ENCODE measurements at regions not wholly inside any gene's neighbourhood (a gene's known extent, or its start where the extent isn't known, plus 50 kb on each side); places are given as distances from the start of the nearest gene placed in this dataset.

DNA sequence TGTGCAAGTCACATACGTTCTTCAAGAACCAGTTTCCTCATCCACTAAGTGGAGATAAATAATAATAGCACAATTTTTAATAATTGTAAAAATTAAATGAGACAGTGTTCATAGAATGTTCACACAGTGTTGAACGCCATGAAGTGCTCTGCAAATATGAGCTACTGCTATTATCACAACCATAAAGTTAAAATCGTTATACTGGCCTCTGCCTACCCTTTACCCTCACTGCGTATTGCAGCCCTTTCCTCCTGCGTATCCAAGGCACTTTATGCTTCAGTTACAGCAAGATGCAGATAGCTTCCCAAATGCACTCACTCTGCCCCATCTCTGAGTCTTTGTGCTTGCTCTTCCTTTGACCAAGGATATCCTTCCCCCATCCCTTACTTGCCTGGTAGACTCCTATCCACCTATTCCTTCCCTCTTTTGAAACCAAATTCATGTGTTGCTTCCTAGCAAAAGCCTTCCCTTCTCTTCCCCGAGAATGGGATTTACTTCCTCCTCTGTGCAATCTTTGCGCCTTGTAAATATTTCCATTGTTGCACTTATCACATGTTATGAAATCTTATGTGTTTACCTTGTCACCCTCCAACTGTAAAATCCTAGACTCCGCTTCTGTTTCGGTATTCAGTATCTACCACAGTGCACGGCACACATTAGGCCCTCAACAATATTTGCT, 196.9 kb downstream of the ADAMTS15 start:
- DNase-seq = no peak

DNA sequence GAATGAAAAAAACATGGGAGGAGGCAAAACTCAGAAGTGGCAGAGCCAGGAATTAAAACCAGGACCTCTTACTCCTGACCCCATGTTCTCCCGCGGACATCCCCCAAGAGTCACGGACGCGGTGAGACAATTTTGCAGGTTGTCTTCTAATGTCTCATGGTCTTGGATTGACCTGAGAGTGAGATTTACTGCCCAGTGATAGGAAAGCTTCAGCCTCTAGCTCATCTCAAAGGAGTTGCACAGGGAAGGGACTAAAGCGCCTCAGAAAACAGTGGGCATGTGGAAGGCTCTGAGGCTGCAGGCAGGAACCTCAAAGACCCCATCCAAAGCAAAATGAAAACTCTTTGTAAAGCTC, 197.4 kb downstream of the ADAMTS15 start:
- no peak for DNase-seq

DNA sequence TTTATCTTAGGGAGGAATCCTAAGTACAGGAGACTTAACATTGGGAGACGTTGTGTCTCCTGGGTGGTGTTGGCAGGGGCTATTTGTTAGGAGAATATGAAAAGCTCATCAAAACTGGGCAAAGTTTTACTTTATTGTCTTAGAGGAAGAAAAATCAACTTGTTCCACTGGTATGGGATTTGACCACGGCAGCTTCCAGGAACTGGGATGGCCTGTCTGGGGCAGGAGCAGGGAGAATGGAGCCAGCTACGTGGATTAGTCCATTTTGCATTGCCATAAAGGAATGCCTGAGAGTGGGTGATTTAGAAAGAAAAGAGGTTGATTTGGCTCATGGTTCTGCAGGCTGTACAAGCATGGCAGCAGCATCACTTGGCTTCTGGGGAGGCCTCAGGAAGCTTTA, 198.4 kb downstream of the ADAMTS15 start:
- DNase-seq = no peak

DNA sequence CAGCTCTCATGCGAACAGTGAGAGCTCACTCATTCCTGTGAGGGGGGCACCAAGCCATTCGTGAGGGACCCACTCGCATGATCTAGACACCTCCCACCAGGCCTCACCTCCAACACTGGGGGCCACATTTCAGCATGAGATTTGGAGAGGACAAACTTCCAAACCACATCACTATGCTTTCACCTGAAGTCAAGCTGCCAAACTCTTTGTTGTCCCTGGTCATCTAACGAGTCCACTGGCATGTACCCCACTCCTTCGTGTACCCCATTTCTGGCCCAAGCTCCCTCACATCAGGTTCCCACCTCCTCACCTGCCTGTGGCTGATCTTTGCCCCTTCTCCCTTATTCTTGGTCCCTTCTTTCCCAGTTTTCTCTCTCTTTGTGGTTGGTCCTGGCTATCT, 198.9 kb downstream of the ADAMTS15 start:
- DNase-seq = no peak

DNA sequence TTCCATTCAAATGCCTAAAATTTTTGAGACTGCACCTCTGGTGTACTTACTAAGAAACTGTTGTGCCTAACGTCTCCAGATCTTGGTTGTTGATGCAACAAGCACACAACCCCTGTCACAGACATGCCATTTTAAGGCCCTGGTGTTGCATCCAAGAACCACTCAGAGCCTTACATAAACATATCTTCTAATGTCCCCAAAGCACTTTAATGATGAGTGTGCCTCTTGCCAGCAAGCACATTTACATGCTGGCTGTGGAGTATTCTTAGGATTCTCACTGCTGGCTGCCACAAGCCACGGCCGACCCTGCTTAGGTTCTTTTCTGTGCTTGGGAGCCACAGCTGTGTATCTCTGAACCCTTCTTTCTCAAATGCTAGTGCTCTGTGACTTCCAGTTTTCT, 201.4 kb downstream of the ADAMTS15 start:
- no peak for DNase-seq

DNA sequence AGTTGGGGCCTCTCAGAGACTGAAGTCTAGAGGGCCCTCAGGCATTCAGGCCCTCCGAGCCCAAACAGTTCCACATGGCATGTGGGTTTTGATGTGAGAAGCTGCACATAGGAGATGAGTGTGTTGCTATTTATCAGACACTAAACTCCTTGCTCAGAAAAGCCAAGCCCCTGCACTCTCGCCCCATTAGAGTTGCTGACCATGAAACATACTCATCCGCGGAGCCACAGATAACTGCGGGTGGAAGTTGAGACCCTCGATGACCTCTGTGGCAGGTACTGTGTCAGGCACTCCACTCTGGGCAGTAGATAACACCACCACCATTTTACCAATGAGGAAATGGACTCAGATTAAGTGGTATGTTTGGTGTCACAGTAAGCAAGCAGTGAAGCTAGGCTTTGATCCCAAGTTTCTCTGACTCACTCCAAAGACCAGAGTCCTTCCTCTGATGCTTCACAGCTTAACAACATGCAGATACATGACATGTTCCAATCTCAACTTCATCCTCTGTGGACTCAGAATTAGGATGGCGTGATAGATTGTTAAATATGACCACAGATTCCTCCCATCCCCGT, 202.1 kb downstream of the ADAMTS15 start:
- no peak for DNase-seq

DNA sequence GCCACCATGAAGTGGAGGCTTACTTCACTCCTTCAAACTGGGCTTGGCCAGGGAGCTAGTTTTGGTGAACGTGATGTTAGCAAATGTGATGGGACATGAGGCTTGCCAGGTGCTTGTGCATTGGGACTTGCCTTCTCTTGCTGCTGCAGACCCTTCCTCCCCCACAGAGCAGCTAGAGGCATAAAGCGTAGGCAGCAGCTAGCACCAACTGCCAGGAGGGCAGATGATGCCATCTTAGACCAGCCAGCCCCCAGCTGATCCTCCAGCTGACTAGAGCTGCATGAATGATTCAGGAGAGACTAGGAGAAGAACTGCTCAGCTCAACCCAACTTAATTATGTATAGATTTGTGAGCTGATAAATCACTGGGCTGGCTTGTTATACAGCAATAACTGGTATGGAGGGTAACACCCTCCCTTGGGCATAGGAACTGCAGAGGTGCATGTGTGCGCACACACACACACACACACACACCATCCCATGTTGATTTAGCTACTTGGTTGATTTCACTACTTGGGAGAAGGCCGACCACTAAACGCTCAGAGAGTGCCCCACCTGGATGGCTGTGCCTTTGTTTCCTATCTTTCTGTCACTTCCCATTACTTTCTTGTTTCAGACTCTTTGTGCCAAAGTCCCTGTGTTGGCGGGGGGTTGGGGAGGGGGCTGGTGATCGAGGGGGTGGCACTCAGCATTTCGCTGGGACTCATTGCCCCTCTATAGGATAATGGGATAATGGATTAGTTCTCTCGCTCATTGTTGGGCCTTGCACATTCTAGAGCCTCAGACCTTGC, 202.8 kb downstream of the ADAMTS15 start:
- DNase-seq = no peak

DNA sequence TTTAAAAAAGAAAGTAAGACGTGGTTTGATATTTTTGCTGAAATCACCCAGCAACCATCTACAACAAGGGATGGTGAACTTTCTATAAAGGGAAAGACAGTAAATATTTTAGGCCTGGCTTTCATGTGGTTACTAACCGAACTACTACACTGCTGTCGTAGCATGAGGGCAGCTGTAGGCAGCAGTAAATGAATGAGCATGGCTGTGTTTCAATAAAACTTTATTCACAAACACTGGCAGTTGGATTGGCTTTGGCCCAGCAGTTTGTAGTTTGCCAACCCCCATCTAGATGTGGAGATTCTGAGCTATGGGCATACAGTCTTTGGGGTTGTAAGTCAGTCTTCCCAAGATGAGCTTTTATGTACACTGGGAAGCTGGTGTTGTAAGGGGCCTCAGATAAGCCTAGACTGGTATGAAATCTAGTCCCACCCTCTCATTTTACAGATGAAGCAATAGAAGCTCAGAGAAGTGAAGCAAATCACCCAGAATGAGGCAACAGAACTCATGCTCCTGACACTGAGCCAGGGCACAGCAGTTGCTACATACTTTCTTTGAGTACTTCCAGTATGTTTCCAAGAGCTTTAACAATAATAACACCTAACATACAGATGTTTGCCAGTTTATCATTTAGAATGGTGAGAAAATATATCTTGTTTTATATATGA, 204.4 kb downstream of the ADAMTS15 start:
- no peak for DNase-seq

DNA sequence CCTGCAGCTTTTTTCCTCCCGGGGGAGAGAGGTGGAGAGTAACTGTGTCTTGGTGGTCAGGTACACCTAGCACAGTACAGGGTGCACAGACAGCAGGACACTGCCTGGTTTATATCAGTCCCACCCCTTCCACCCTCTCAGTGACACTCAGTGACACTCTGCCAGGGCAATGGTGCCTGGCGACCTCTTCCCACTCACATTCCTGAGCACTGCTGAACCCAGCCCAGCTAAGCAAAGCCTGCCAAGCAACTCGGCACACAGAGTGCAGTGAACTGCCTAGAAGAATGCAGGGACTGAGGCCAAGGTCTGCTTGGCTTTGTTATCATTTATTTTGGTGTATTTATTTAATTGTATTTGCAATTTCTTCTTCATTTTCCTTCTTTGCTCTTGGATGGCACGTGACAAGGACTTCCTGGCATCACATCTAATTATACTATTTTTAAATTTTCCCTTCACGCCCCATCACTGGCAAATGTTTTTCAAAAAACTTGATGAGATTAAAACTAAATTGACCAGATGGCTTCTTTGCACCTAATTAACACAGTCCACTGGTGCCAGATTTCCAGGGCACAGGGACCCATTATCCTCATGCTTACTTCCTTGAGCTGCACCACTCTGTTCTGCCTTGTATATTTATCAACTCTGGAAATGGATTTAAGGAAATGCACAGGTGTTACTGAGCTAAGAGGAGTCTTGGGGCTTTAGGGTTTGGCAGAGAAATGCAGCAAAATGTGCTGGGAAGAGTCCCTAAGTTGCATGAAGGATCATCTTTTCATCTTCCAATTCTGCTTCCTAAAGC, 205.6 kb downstream of the ADAMTS15 start:
- DNase-seq = no peak

DNA sequence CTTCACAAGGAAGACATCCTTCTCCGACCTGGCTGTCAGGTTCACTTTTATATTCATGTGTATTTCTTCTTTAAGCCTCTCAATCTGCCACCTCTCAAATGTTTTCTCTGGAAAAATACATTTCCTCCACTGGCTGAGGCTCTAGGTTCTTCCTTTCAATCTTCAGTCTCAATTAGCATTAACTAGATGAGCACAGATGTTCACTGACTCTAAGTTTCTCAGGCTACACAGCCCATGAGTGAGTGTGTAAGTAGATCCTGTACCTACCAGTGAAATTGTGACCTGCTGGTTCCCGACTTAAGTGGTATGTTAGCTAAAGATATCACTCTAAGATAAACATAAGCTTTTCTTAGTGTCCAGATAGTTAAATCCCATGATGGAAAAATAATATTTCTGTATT, 206.9 kb downstream of the ADAMTS15 start:
- no peak for DNase-seq

DNA sequence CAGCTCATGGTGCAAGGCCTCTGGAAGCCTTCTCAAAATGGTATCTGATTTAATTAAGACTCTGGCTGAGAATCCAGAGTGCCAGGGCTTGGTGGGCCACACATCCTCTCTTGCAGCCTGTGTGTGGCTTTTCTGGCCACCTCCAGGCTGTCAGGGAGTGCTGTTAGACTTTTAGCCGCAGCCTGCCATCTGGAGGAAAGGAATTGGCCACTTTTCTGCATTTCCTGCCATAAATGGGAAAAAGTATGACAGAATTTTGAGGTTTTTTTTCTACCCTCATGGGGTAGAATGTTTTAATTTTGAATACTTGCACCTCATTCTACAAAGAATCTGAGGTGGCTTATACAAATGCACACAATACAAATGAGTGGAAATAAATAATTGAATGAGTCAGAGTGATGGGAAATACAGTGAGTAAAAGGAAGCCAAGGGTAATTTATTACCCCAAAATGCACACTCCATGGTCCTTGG, 218.4 kb downstream of the ADAMTS15 start:
- DNase-seq = no peak

DNA sequence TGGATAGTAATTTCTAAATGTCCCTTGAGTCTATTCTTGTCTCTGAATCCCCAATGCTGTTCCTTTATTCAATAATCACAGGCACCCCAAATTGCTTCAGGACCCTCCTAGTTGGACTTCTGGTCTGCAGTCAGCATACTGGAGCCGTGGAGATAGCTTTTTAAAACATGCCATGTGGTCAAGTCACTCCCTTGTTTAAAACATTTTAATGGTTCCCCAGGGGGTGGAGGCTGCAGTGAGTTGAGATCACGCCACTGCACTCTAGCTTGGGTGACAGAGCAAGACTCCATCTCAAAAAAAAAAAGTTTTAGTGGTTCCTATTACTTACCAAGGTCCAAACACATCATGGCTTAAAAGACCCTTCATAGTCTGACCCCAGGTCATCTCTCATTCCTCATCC, 220.3 kb downstream of the ADAMTS15 start:
- no peak for DNase-seq

DNA sequence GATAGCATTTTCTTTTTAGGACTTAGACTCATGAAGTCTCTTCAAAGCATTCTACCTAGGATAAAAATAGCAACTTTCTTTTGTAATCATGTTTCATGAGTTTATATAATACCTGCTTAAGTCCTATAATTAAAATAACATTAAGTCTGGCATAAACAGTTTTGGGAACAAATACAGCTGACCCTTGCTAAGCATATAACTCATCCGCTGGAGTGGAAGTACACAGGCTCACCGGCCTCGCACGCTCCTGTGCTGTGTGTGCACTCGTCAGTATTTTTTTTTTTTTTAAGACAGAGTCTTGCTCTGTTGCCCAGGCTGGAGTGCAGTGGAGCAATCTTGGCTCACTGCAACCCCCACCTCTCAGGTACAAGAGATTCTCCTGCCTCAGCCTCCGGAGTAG, 221.8 kb downstream of the ADAMTS15 start:
- DNase-seq = no peak

DNA sequence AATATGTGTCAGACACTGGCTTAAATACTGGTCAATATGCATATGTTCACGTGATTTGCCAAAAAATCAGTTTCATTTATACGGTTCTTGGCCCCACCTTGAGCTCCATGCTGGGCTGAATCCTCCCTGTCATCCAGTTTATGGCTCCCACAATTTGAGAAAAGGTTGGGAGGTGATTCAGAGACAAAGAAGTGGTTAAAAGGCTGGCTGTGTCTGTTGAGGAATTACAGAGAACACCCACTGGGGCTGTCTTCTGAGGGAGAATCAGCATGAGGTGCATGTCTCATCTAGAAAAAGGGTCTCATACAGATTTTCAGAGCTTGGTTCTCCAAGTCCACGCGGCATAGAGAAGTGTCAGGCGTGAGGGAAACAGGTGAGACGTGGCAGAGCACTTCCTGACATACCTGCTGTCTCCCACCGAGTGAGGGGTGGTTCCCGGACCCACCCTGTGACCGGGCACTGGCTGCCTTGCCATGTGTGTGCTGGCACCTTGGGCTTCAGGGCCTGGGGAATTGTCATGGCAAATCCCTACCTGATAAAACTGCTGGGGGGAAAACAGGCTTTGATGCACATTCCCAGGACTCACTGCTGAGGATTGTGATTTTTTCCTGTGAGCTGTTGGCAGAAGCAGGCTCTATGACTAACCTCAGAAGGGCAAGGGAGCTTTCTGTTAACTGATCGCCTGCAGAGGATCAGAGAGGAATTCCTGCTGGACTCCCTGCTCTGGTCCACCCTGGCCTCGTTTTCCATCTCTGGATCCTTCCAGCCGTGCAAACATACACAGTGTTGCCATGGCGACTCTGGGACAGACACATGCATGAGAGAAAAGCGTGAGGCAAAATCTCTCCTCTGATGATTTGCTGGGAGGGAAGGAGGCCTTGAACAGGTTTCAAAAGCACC, 223.6 kb downstream of the ADAMTS15 start:
- DNase-seq = no peak

DNA sequence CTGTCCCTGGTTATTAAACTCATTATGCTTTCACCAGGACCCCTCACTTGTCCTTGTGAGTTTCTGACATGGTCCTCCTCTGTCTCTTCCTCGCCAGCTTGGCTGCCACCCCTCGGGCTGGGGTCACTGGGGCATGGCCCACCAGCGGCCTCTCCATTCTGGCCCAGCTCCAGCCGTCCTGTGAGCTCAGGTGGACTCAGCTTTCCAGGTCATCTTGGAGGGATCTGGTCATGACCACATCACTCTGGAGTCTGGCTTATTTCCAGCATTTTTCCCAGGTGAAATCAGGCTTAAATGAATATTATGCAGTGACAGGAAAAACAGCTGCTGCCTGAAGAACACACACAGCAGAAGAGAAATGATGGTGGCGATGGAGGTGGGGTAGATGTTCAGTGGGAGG, 224.5 kb downstream of the ADAMTS15 start:
- DNase-seq = no peak

DNA sequence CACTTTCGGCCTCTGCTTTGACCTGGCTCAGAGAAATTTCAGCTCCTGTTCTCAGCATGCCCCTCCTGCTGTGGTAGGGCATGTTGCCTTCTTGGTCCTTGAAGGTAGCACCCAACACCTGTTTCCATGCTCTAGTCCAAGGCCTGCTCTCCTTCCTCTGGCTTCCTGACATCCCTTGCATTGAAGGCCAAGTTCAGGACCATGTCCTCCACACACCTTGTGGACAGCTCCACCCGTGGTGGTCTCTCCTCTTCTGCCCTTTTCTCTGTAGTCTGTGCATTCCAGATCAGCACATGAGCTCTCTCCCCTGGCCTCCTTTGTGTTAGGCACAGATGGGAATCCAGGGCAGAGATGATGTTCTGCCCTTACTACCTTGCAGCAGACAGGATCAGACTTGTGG, 225.3 kb downstream of the ADAMTS15 start:
- DNase-seq = no peak

DNA sequence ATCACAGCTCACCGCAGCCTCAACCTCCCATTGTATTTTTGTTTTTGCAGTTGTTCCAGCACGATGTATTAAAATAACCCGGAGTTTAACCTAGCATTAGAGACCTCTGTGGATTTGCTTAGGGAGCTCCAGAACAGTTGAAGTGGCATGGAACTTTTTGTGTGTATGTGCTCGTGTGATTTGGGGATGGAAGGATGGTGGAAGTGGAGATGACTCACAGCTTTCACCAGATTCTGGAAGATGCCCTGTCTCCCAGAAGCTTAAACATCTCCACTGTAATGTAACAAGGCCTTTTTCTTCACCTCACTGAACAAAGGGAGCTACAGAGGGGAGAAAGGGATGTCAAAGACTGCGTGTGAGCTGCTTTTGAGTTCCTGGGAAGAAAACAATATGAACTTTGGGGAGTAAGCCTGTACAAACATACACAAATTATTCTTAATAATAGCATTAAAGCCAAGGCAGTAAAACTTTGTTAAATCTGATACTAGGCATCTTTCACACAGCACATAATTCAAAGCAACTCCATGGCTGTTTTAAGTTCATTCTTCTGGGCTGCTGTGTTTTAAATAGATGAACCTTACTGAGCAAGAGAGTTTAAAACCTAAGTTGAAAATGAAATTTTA, 226.4 kb downstream of the ADAMTS15 start:
- no peak for DNase-seq

DNA sequence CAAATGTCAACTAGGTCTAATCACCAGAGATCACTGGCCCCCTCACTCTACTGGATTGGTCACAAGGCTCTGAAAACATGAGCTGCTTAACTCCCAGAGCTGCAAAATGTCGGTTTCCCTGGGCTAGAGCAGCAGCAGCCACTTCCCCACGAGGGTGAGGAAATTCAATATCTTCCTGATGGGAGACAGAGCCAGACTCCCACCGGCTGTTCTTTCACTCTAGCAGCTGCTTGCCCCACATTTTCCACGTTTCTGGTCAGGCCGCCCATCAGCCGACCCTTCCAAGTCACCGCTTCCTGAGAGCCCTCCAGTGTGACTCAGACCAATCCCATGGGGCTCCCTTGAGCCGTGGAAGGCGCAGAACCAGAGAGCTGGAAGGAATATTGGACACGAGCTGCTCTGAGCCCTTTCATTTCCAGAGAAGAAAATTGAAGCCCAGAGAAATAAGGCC, 227.0 kb downstream of the ADAMTS15 start:
- no peak for DNase-seq

DNA sequence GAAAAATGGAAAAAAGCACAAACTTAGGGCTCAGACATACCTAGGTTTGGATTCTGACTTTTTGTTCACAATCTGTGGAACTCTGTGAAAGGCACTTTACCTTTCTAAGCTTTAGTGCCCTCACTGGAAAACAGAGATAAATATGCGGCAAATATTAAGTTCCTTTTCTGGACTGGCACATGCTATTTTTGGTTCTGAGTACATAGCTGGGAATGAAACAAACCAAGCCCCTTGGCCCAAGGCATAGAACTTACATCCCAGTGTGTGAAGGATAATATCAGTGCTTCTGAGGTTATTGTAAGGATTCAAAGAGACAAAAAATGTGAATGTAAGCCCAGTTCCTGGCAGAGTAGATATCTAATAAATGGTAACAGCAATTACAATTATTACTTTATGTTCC, 227.5 kb downstream of the ADAMTS15 start:
- DNase-seq = no peak

DNA sequence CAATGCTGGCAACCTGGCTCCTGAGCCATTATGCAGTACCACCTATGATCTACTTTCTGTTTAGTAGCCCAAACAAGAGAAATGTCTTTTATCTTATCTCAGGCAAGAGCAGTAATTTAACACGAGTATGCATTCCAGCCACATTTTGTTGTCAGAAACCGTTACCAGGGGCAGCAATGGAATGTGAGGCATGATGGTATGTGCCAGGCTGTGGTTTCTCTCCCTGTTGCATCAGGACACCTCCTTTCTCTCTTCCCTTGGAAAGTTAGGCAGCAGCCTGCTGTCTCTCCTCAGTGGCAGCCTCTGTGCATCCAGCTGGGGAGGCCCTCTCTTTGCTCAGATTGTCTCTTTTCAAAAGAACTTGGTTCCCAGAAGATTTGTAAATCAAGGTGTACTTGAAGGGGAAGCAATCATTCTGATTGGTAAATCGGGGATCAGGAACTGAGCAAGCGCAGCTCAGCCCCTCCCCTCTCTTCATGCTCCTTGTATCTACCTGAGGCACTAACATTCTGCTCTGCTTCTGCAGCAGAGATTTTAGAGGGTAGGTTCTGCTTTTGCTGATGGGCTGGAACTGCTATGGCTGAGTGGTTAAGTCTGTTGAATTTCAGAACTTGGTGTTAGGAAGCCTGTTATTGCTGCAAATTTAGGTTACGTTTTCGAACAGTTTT, 229.2 kb downstream of the ADAMTS15 start:
- DNase-seq = no peak

DNA sequence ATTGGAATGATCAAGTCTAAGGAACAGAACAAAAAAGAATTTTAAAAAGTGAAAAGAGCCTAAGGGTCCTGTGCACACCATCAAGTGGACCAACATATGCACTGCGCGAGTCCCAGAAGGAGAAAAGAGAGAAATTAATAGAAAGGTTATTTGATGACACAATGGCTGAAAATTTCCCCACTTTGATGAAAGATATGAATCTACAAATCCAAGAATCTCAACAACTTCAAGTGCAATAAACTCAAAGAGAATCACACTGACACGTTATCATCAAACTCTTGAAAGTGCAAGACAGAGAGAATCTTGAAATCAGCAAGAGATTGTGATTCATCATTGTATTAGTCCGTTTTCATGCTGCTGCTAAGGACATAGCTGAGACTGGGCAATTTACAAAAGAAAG, 230.8 kb downstream of the ADAMTS15 start:
- no peak for DNase-seq

Data from NCI-H2081 treated with DMSO at 0.1 percent for 48 hours (cell line).